CD4-positive, alpha-beta T cell (primary cell): ENCODE measurements at regions not wholly inside any gene's neighbourhood (a gene's known extent, or its start where the extent isn't known, plus 50 kb on each side); places are given as distances from the start of the nearest gene placed in this dataset.
"Not testable (repeated sequence)": the region's sequence is repeated elsewhere in the genome, so short reads cannot be mapped to it uniquely, and the experiment has no call there.

Experiments
- ATAC-seq: fragments of 200-7000 bp; cut with Tn5 transposase; one replicate; pipeline ENCODE4 v1.10.0; 2022; ENCODE audit warnings: mild to moderate bottlenecking; ENCODE audit not compliant: poor library complexity
- CTCF ChIA-PET: fragments of 350-600 bp; sonication (Branson Sonifier 250); formaldehyde crosslinking; loops from one replicate; lab custom pipeline; 2021; ENCODE audit warnings: antibody characterized with exemption, inconsistent platforms; lab: Charles Lee
- POLR2A ChIA-PET: fragments of 350-600 bp; sonication (Branson Sonifier 250); formaldehyde crosslinking; loops from one replicate; lab custom pipeline; 2021; ENCODE audit warnings: antibody characterized with exemption, inconsistent platforms; lab: Charles Lee
- DNase-seq, 14 experiments: peaks; one replicate each; pipeline ENCODE4 v3.0.0-alpha.2; 2013 to 2020; ENCODE audit warnings: mixed read lengths in 2 of 14
- H3K27ac ChIP-seq, 2 donors: one replicate each; pipeline versions ENCODE4 v1.5.1 to v1.7.0; 2013; ENCODE audit warnings: low read length in 2 of 2, low read depth in 1 of 2, mild to moderate bottlenecking in 1 of 2
- H3K27me3 ChIP-seq, 2 experiments: 1 replicate in 1 of 2; 2 replicates in 1 of 2; pipeline versions ENCODE4 v1.6.1 to v1.7.0; 2013; ENCODE audit warnings: low read length in 2 of 2, control low read depth in 1 of 2, mild to moderate bottlenecking in 1 of 2, moderate library complexity in 1 of 2; ENCODE audit not compliant: insufficient read depth in 2 of 2, control insufficient read depth in 1 of 2
- H3K36me3 ChIP-seq: one replicate; pipeline ENCODE4 v1.6.1; 2013; ENCODE audit warnings: low read length, control low read depth; ENCODE audit not compliant: insufficient read depth
- H3K4me1 ChIP-seq: one replicate; pipeline ENCODE4 v1.6.1; 2013; ENCODE audit warnings: low read length, control low read depth; ENCODE audit not compliant: insufficient read depth
- H3K4me3 ChIP-seq: one replicate; pipeline ENCODE4 v1.5.1; 2013; ENCODE audit warnings: mild to moderate bottlenecking, low read length, moderate library complexity
- H3K9me3 ChIP-seq, 2 experiments: 1 replicate in 1 of 2; 2 replicates in 1 of 2; pipeline versions ENCODE4 v1.6.1 to v1.7.0; 2013; ENCODE audit warnings: low read length in 2 of 2, mild to moderate bottlenecking in 2 of 2, control low read depth in 1 of 2, moderate library complexity in 1 of 2; ENCODE audit not compliant: control insufficient read depth in 1 of 2, insufficient read depth in 1 of 2
- H3K27ac Mint-ChIP-seq: one replicate; pipeline ENCODE4 v1.8.0; 2020; ENCODE audit warnings: mixed read lengths
- H3K27me3 Mint-ChIP-seq: one replicate; pipeline ENCODE4 v1.8.0; 2021; ENCODE audit warnings: mixed read lengths
- H3K36me3 Mint-ChIP-seq: one replicate; pipeline ENCODE4 v1.8.0; 2021; ENCODE audit warnings: low read depth, mixed read lengths
- H3K4me1 Mint-ChIP-seq: one replicate; pipeline ENCODE4 v1.8.0; 2021; ENCODE audit warnings: low read depth, mixed read lengths
- H3K4me3 Mint-ChIP-seq: one replicate; pipeline ENCODE4 v1.8.0; 2020; ENCODE audit warnings: mild to moderate bottlenecking, mixed read lengths
- H3K9me3 Mint-ChIP-seq: one replicate; pipeline ENCODE4 v1.8.0; 2020; ENCODE audit warnings: mixed read lengths
- CTCF ChIP-seq: fragments of 200-600 bp; IDR thresholded peaks from one replicate; pipeline ENCODE4 v1.8.0; 2022; ENCODE audit warnings: antibody characterized with exemption, mild to moderate bottlenecking
- intact Hi-C, 2 experiments: fragments of 100-400 bp; cut with DNase I in 1 of 2; cut with micrococcal nuclease in 1 of 2; formaldehyde crosslinking; loops; one replicate each; pipeline versions ENCODE4 v1.15.1 to v1.9.0; 2023 to 2025; cut with DNase I, micrococcal nuclease

GRCh38 chr6:40871424-40871823 is 167.6 kb downstream of the UNC5CL start:
- no peak overlapping the region for H3K27ac ChIP-seq
- Mint-ChIP-seq H3K4me3 (no peak overlapping the region), H3K4me1 (no peaks in the 10 kb centered on the region), H3K36me3 (no peaks in the 10 kb centered on the region), H3K27ac (no peak overlapping the region), H3K27me3 (peaks cover 19% of the 10 kb centered on the region), H3K9me3 (no peaks in the 10 kb centered on the region)
- CTCF ChIA-PET = no interaction called here
- ATAC-seq (no peak), DNase-seq (no peak)
- peaks cover 0 to 4% of the 10 kb centered on the region in 2 experiments for H3K27me3 ChIP-seq
- no peaks in the 10 kb centered on the region for H3K4me1 ChIP-seq
- H3K9me3 ChIP-seq = no peaks in the 10 kb centered on the region
- H3K36me3 ChIP-seq = no peaks in the 10 kb centered on the region
- TF ChIP-seq CTCF = no peak
- POLR2A ChIA-PET = no interaction called here
- no peak overlapping the region for H3K4me3 ChIP-seq
- intact Hi-C loops = no loop called here

- H3K36me3 ChIP-seq, DNase-seq, intact Hi-C loops, H3K4me3 Mint-ChIP-seq, H3K36me3 Mint-ChIP-seq, H3K27me3 Mint-ChIP-seq, H3K4me3 ChIP-seq, H3K27ac Mint-ChIP-seq, ATAC-seq, H3K27me3 ChIP-seq, POLR2A ChIA-PET, H3K27ac ChIP-seq, CTCF ChIA-PET, H3K4me1 ChIP-seq, H3K9me3 Mint-ChIP-seq, H3K9me3 ChIP-seq, H3K4me1 Mint-ChIP-seq: not testable (repeated sequence)
These were observed 170.7 kb downstream of the UNC5CL start for GRCh38 chr6:40868089-40868865.

- H3K27ac Mint-ChIP-seq, ATAC-seq, H3K27ac ChIP-seq, H3K4me1 Mint-ChIP-seq, CTCF ChIA-PET, H3K9me3 Mint-ChIP-seq, H3K4me3 ChIP-seq, H3K27me3 Mint-ChIP-seq, H3K36me3 ChIP-seq, POLR2A ChIA-PET, H3K36me3 Mint-ChIP-seq, intact Hi-C loops, H3K27me3 ChIP-seq, H3K9me3 ChIP-seq, H3K4me1 ChIP-seq, DNase-seq, H3K4me3 Mint-ChIP-seq: not testable (repeated sequence)
These were observed 171.5 kb downstream of the UNC5CL start for GRCh38 chr6:40867527-40867926.

GRCh38 chr6:40865259-40865658 is 173.8 kb downstream of the UNC5CL start:
- POLR2A ChIA-PET, DNase-seq, H3K27ac Mint-ChIP-seq, intact Hi-C loops, H3K9me3 Mint-ChIP-seq, H3K4me1 Mint-ChIP-seq, H3K27me3 ChIP-seq, H3K4me3 Mint-ChIP-seq, ATAC-seq, H3K27ac ChIP-seq, CTCF ChIA-PET, H3K4me3 ChIP-seq, H3K4me1 ChIP-seq, H3K36me3 ChIP-seq, H3K36me3 Mint-ChIP-seq, H3K9me3 ChIP-seq, H3K27me3 Mint-ChIP-seq: not testable (repeated sequence)
